Keratinocyte (primary cell): ENCODE measurements at regions not wholly inside any gene's neighbourhood (a gene's known extent, or its start where the extent isn't known, plus 50 kb on each side); places are given as distances from the start of the nearest gene placed in this dataset.

ENCODE experiments used
- DNase-seq: peaks from one replicate; pipeline ENCODE4 v3.0.0-alpha.2; 2011; ENCODE audit warnings: low read depth, missing footprints, low spot score
- FAIRE-seq: peaks from 2 replicates; lab custom pipeline; 2011; peaks lifted over from hg19 to GRCh38; lab: Jason Lieb, UNC
- H2AFZ ChIP-seq: 2 replicates; pipeline ENCODE4 v1.6.0; 2012; ENCODE audit warnings: low read length, control low read depth, inconsistent platforms; ENCODE audit not compliant: control insufficient read depth
- H3K27ac ChIP-seq: 2 replicates; pipeline ENCODE4 v1.5.1; 2011; ENCODE audit warnings: low read length; ENCODE audit not compliant: control insufficient read depth, insufficient read depth
- H3K27me3 ChIP-seq: 3 replicates; pipeline ENCODE4 v1.6.0; 2011; ENCODE audit warnings: low read length; ENCODE audit not compliant: control insufficient read depth, insufficient read depth; ENCODE audit errors: extremely low read depth
- H3K36me3 ChIP-seq, 2 experiments: 2 replicates in 1 of 2; 3 replicates in 1 of 2; pipeline ENCODE4 v1.5.1; 2011; ENCODE audit warnings: low read length in 2 of 2, mild to moderate bottlenecking in 1 of 2; ENCODE audit not compliant: control insufficient read depth in 2 of 2, insufficient read depth in 2 of 2; ENCODE audit errors: extremely low read depth in 1 of 2
- H3K4me1 ChIP-seq: 3 replicates; pipeline ENCODE4 v1.5.1; 2011; ENCODE audit warnings: low read length; ENCODE audit not compliant: control insufficient read depth, insufficient read depth; ENCODE audit errors: extremely low read depth
- H3K4me2 ChIP-seq: 3 replicates; pipeline ENCODE4 v1.6.0; 2011; ENCODE audit warnings: low read depth, low read length; ENCODE audit not compliant: control insufficient read depth, insufficient read depth; ENCODE audit errors: extremely low read depth
- H3K4me3 ChIP-seq, 3 experiments: fragments of 200-600 bp in 1 of 3; sonication (generic) in 1 of 3; 2 replicates in 2 of 3; 3 replicates in 1 of 3; pipeline ENCODE4 v1.5.1; 2011 to 2016; ENCODE audit warnings: low read length in 3 of 3, mild to moderate bottlenecking in 3 of 3, control low read depth in 2 of 3, inconsistent platforms in 1 of 3, low read depth in 1 of 3, mixed read lengths in 1 of 3, mixed run types in 1 of 3, moderate library complexity in 1 of 3; ENCODE audit not compliant: control insufficient read depth in 2 of 3, insufficient read depth in 2 of 3; ENCODE audit errors: extremely low read depth in 1 of 3
- H3K79me2 ChIP-seq: 2 replicates; pipeline ENCODE4 v1.6.0; 2012; ENCODE audit warnings: low read length; ENCODE audit not compliant: control insufficient read depth, insufficient read depth
- H3K9ac ChIP-seq: 3 replicates; pipeline ENCODE4 v1.6.0; 2011; ENCODE audit warnings: low read length; ENCODE audit not compliant: control insufficient read depth, insufficient read depth; ENCODE audit errors: extremely low read depth
- H3K9me1 ChIP-seq: 3 replicates; pipeline ENCODE4 v1.6.0; 2011; ENCODE audit warnings: low read length; ENCODE audit not compliant: control insufficient read depth, insufficient read depth; ENCODE audit errors: extremely low read depth
- H3K9me3 ChIP-seq: 2 replicates; pipeline ENCODE4 v1.5.1; 2012; ENCODE audit warnings: low read depth, low read length; ENCODE audit not compliant: control insufficient read depth
- H4K20me1 ChIP-seq: 3 replicates; pipeline ENCODE4 v1.6.0; 2011; ENCODE audit warnings: low read length; ENCODE audit not compliant: control insufficient read depth, insufficient read depth; ENCODE audit errors: extremely low read depth
- CTCF ChIP-seq, 3 experiments: IDR thresholded peaks in 1 of 3; conservative IDR thresholded peaks in 1 of 3; optimal IDR thresholded peaks in 1 of 3; 2 replicates in 2 of 3; 3 replicates in 1 of 3; pipeline versions ENCODE3 to v1.5.1; 2011; ENCODE audit warnings: low read length in 3 of 3, mild to moderate bottlenecking in 3 of 3, moderate library complexity in 2 of 3, control low read depth in 1 of 3, inconsistent platforms in 1 of 3; ENCODE audit not compliant: insufficient read depth in 2 of 3; ENCODE audit errors: extremely low read depth in 1 of 3
- EZH2 ChIP-seq: IDR thresholded peaks from one replicate; pipeline ENCODE4 v1.6.1; 2012; ENCODE audit warnings: inconsistent platforms, mild to moderate bottlenecking, low read length, moderate library complexity
- dilution Hi-C: fragments of 300-500 bp; cut with MboI; formaldehyde crosslinking; loops from one replicate; pipeline ENCODE4 v1.7.0; 2020; ENCODE audit warnings: low sequenced_read_pairs; ENCODE audit not compliant: extremely low pct_ligation_motif_present

DNA sequence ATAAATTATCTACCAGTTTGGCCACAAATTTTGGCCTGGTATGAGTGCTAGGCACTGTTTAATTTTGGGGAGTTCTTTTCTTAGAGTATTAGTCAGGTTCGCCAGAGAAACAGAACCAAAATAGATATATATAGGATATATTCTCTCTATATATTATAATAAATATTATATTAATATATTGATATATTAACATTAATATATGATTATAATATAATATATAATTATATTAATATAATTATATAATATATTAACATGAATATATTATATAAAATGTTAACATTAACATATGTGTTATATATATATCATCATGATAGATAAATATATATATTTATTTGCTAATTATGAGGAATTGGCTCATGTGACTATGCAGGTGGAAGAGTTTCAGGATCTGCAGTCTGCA lies 137.8 kb upstream of the CHRNA7 start:
- FAIRE-seq, result no peak
- Histone ChIP-seq H3K9me3 (no peaks in the 10 kb centered on the region), H3K9me1 (no peaks in the 10 kb centered on the region), H3K36me3 (no peaks in the 10 kb centered on the region), H3K79me2 (no peaks in the 10 kb centered on the region), H3K9ac (no peak overlapping the region), H3K4me2 (no peak overlapping the region), H4K20me1 (no peaks in the 10 kb centered on the region), H3K4me1 (no peaks in the 10 kb centered on the region), H3K27ac (no peak overlapping the region), H3K4me3 (no peak overlapping the region), H3K27me3 (no peaks in the 10 kb centered on the region), H2AFZ (no peak overlapping the region)
- TF ChIP-seq CTCF (optimal IDR thresholded peaks at IDR 0.05 in 1 of 3, IDR thresholded peaks at IDR 0.05 in 1 of 3, conservative IDR thresholded peaks at IDR 0.05 in 1 of 3; ENCODE audit: extremely low read depth in 1 of 3, insufficient read depth in 2 of 3, low read length in 3 of 3) (no peak), EZH2 (no peak)
- dilution Hi-C loops, result no loop called here
- DNase-seq, result no peak

DNA sequence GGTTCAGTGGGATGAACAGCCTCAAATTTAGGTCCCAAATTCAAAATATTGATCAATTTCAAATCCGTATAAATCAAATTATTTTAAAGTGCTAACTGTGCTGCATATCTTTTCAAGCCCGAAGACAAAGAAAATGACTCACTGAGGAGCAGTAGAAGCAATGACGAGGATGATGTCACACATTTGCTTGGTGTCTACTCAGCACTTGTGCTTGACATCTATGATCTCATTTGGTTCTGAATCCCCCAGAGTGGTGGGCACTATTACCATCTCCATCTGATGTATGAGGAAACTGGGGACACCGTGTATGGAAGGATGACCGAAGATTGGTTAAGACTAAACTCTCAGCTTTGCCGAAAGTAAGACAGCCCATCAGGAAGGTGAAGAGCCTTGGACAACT lies 136.5 kb upstream of the CHRNA7 start:
- no peak overlapping the region for H3K4me2 ChIP-seq
- H3K27ac ChIP-seq, result no peak overlapping the region
- H2AFZ ChIP-seq, result no peak overlapping the region
- no peak for DNase-seq
- H3K9ac ChIP-seq, result no peak overlapping the region
- no peak for TF ChIP-seq CTCF (optimal IDR thresholded peaks at IDR 0.05 in 1 of 3, IDR thresholded peaks at IDR 0.05 in 1 of 3, conservative IDR thresholded peaks at IDR 0.05 in 1 of 3; ENCODE audit: extremely low read depth in 1 of 3, insufficient read depth in 2 of 3, low read length in 3 of 3)
- no peak for TF ChIP-seq EZH2
- dilution Hi-C loops, result no loop called here
- H3K4me3 ChIP-seq, result no peak overlapping the region
- no peaks in the 10 kb centered on the region for H3K4me1 ChIP-seq
- H3K9me1 ChIP-seq, result no peaks in the 10 kb centered on the region
- H3K79me2 ChIP-seq, result no peaks in the 10 kb centered on the region
- no peaks in the 10 kb centered on the region for H3K27me3 ChIP-seq
- no peaks in the 10 kb centered on the region for H3K9me3 ChIP-seq
- FAIRE-seq, result no peak
- no peaks in the 10 kb centered on the region for H3K36me3 ChIP-seq
- no peaks in the 10 kb centered on the region for H4K20me1 ChIP-seq
